Endodermal cell (in vitro differentiated cells): ENCODE measurements at regions not wholly inside any gene's neighbourhood (a gene's known extent, or its start where the extent isn't known, plus 50 kb on each side); places are given as distances from the start of the nearest gene placed in this dataset.

Experiments
- DNase-seq: peaks from one replicate; pipeline ENCODE4 v3.0.0-alpha.2; 2017
- H3K27ac ChIP-seq: 2 replicates; pipeline ENCODE4 v1.5.1; 2013; ENCODE audit warnings: mild to moderate bottlenecking, low read depth, low read length, moderate library complexity
- H3K27me3 ChIP-seq: 2 replicates; pipeline ENCODE4 v1.6.1; 2013; ENCODE audit warnings: mild to moderate bottlenecking, low read length, moderate library complexity; ENCODE audit not compliant: insufficient read depth, control insufficient read depth, poor library complexity, severe bottlenecking
- H3K36me3 ChIP-seq: 2 replicates; pipeline ENCODE4 v1.7.0; 2013; ENCODE audit warnings: mild to moderate bottlenecking, low read length, moderate library complexity; ENCODE audit not compliant: control insufficient read depth, insufficient read depth
- H3K4me1 ChIP-seq: one replicate; pipeline ENCODE4 v1.7.0; 2013; ENCODE audit warnings: low read length; ENCODE audit not compliant: control insufficient read depth, insufficient read depth
- H3K4me3 ChIP-seq: 2 replicates; pipeline ENCODE4 v1.5.1; 2013; ENCODE audit warnings: mild to moderate bottlenecking, low read length, moderate library complexity
- H3K9ac ChIP-seq: 2 replicates; pipeline ENCODE4 v1.6.1; 2013; ENCODE audit warnings: mild to moderate bottlenecking, low read length, moderate library complexity; ENCODE audit not compliant: poor library complexity, severe bottlenecking; ENCODE audit errors: extremely low read depth
- H3K9me3 ChIP-seq: 2 replicates; pipeline ENCODE4 v1.6.1; 2013; ENCODE audit warnings: mild to moderate bottlenecking, low read length, moderate library complexity; ENCODE audit not compliant: control insufficient read depth
- H3K27ac Mint-ChIP-seq: 2 replicates; pipeline ENCODE4 v1.8.0; 2020; ENCODE audit warnings: mixed read lengths
- H3K27me3 Mint-ChIP-seq: 2 replicates; pipeline ENCODE4 v1.8.0; 2021; ENCODE audit warnings: mild to moderate bottlenecking, mixed read lengths; ENCODE audit not compliant: insufficient read depth
- H3K36me3 Mint-ChIP-seq: 2 replicates; pipeline ENCODE4 v1.8.0; 2020; ENCODE audit warnings: low read depth, mixed read lengths
- H3K4me1 Mint-ChIP-seq: 2 replicates; pipeline ENCODE4 v1.8.0; 2020; ENCODE audit warnings: mixed read lengths
- H3K4me3 Mint-ChIP-seq: 2 replicates; pipeline ENCODE4 v1.8.0; 2020; ENCODE audit warnings: mild to moderate bottlenecking, moderate library complexity, mixed read lengths
- H3K9me3 Mint-ChIP-seq: 2 replicates; pipeline ENCODE4 v1.8.0; 2020; ENCODE audit warnings: mild to moderate bottlenecking, mixed read lengths
- CTCF ChIP-seq: fragments of 200-600 bp; sonication (generic); conservative IDR thresholded peaks from 2 replicates; pipeline ENCODE4 v1.5.0; 2021; ENCODE audit warnings: antibody characterized with exemption, mild to moderate bottlenecking
- WGBS, 2 experiments: methylation state at CpG; one replicate each; pipeline versions ENCODE4 v1.1.5 to v1.1.7; 2013; ENCODE audit warnings: missing lambda C conversion rate in 2 of 2, mixed read lengths in 1 of 2; ENCODE audit not compliant: insufficient coverage in 1 of 2, insufficient read length in 1 of 2; 5-methylcytosine and 5-hydroxymethylcytosine counted together

- Histone ChIP-seq H3K36me3 (no peaks in the 10 kb centered on the region), H3K9ac (no peak overlapping the region), H3K27ac (no peak overlapping the region), H3K27me3 (peaks cover 20% of the 10 kb centered on the region), H3K4me3 (no peak overlapping the region), H3K4me1 (peaks cover 3% of the 10 kb centered on the region), H3K9me3 (no peaks in the 10 kb centered on the region)
- no peak for DNase-seq
- Mint-ChIP-seq H3K4me1 (peaks cover 25% of the 10 kb centered on the region), H3K36me3 (no peaks in the 10 kb centered on the region), H3K27ac (no peak overlapping the region), H3K9me3 (no peaks in the 10 kb centered on the region), H3K4me3 (no peak overlapping the region), H3K27me3 (peaks cover 23% of the 10 kb centered on the region)
- TF ChIP-seq CTCF: no peak
Measured at GRCh38 chr1:101479945-101480344, 243.1 kb downstream of the S1PR1 start.

- 91 to 100% methylated on average over 3 to 4 of the region's 4 CpGs for WGBS, 2 experiments
- Mint-ChIP-seq H3K36me3 (no peaks in the 10 kb centered on the region), H3K4me1 (peaks cover 46% of the 10 kb centered on the region)
Measured at GRCh38 chr1:101482306-101482705, 245.5 kb downstream of the S1PR1 start.

GRCh38 chr1:101483982-101484688 is 247.3 kb downstream of the S1PR1 start:
- peaks cover 46% of the 10 kb centered on the region for H3K4me1 Mint-ChIP-seq
- 84 to 100% methylated on average over 1 to 5 of the region's 5 CpGs for WGBS, 2 experiments
- H3K27ac Mint-ChIP-seq: no peak overlapping the region
- Histone ChIP-seq H3K4me1 (peaks cover 14% of the 10 kb centered on the region), H3K9ac (no peak overlapping the region), H3K27me3 (peaks cover 4% of the 10 kb centered on the region), H3K27ac (no peak overlapping the region), H3K9me3 (peaks cover 4% of the 10 kb centered on the region), H3K4me3 (peak overlapping the region; percentile 28), H3K36me3 (no peaks in the 10 kb centered on the region)
- H3K36me3 Mint-ChIP-seq: no peaks in the 10 kb centered on the region
- H3K4me3 Mint-ChIP-seq: no peak overlapping the region
- TF ChIP-seq CTCF: no peak
- peaks cover 11% of the 10 kb centered on the region for H3K27me3 Mint-ChIP-seq
- H3K9me3 Mint-ChIP-seq: no peaks in the 10 kb centered on the region
- DNase-seq: no peak

More at GRCh38 chr1:101482306-101482705, 245.5 kb downstream of the S1PR1 start:
- Histone ChIP-seq H3K9ac (no peak overlapping the region), H3K4me1 (peaks cover 14% of the 10 kb centered on the region), H3K27ac (no peak overlapping the region), H3K36me3 (no peaks in the 10 kb centered on the region), H3K9me3 (no peaks in the 10 kb centered on the region), H3K4me3 (no peak overlapping the region), H3K27me3 (peaks cover 4% of the 10 kb centered on the region)
- Mint-ChIP-seq H3K27me3 (peaks cover 11% of the 10 kb centered on the region), H3K9me3 (no peaks in the 10 kb centered on the region), H3K4me3 (no peak overlapping the region), H3K27ac (no peak overlapping the region)
- no peak for TF ChIP-seq CTCF
- no peak for DNase-seq
